ENCODE measurements at regions not wholly inside any gene's neighbourhood (a gene's known extent, or its start where the extent isn't known, plus 50 kb on each side); places are given as distances from the start of the nearest gene placed in this dataset.

DNA sequence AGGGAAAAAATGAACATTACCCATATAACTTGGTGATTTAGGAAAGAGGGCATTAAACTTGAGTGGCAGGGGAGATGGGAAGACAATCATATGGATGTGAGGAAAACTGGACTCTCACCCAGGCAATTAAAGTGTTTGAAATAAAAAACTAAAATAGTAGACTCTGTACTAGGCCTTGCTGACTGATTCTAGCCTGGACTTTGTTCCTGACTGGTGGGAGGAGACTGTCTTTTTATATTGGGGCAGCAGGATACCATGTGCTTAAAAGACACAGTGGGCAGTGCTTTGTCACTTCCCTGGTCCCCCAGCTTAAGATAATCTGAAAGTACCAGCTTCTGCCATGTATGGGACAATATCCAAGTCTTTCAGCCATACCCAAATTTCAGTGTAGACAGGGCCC is 107.0 kb downstream of the ACTL7B start:
- TF ChIP-seq, protein P1, sequence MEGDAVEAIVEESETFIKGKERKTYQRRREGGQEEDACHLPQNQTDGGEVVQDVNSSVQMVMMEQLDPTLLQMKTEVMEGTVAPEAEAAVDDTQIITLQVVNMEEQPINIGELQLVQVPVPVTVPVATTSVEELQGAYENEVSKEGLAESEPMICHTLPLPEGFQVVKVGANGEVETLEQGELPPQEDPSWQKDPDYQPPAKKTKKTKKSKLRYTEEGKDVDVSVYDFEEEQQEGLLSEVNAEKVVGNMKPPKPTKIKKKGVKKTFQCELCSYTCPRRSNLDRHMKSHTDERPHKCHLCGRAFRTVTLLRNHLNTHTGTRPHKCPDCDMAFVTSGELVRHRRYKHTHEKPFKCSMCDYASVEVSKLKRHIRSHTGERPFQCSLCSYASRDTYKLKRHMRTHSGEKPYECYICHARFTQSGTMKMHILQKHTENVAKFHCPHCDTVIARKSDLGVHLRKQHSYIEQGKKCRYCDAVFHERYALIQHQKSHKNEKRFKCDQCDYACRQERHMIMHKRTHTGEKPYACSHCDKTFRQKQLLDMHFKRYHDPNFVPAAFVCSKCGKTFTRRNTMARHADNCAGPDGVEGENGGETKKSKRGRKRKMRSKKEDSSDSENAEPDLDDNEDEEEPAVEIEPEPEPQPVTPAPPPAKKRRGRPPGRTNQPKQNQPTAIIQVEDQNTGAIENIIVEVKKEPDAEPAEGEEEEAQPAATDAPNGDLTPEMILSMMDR (IDR thresholded peaks at IDR 0.05): no peak
- TF ChIP-seq POLR2A (IDR thresholded peaks at IDR 0.05): no peak
